Ectodermal cell (in vitro differentiated cells): ENCODE measurements at regions not wholly inside any gene's neighbourhood (a gene's known extent, or its start where the extent isn't known, plus 50 kb on each side); places are given as distances from the start of the nearest gene placed in this dataset.

Experiments
- H3K27ac ChIP-seq: 2 replicates; pipeline ENCODE4 v1.7.0; 2013; ENCODE audit warnings: mild to moderate bottlenecking, low read depth, low read length; ENCODE audit not compliant: insufficient read depth, poor library complexity, severe bottlenecking
- H3K27me3 ChIP-seq: 2 replicates; pipeline ENCODE4 v1.7.0; 2013; ENCODE audit warnings: mild to moderate bottlenecking, low read length; ENCODE audit not compliant: insufficient read depth, control insufficient read depth, poor library complexity, severe bottlenecking
- H3K36me3 ChIP-seq: one replicate; pipeline ENCODE4 v1.7.0; 2013; ENCODE audit warnings: low read length; ENCODE audit not compliant: control insufficient read depth, insufficient read depth
- H3K4me1 ChIP-seq: one replicate; pipeline ENCODE4 v1.7.0; 2013; ENCODE audit warnings: low read length; ENCODE audit not compliant: control insufficient read depth, insufficient read depth
- H3K4me3 ChIP-seq: 2 replicates; pipeline ENCODE4 v1.7.0; 2013; ENCODE audit warnings: low read depth, low read length, control low read depth; ENCODE audit not compliant: insufficient read depth
- H3K9me3 ChIP-seq: 2 replicates; pipeline ENCODE4 v1.7.0; 2013; ENCODE audit warnings: mild to moderate bottlenecking, low read length, moderate library complexity; ENCODE audit not compliant: control insufficient read depth
- WGBS, 2 experiments: methylation state at CpG; one replicate each; pipeline ENCODE4 v1.1.7; 2013; ENCODE audit warnings: missing lambda C conversion rate in 2 of 2; 5-methylcytosine and 5-hydroxymethylcytosine counted together

DNA sequence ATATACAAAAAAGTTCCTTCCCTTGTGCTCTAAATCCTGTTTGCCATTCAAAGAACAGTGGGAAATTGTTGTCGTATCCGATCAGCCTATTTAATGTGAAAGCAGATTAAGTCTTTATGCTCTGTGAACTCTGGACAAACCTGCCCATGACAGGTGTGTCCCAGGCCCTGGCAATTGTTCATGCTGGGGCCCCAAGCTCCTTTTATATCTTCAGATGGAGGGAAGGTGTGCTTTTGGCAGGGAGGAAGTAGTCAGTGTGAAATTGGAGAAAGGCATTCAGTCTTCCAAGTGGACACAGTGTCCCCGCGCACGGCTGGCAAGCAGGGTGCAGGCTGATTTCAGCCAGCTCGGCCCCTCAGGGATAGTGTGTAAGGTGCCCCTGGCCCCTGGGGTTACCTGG is 135.1 kb upstream of the F3 start:
- Histone ChIP-seq H3K27ac (no peak overlapping the region), H3K27me3 (no peaks in the 10 kb centered on the region)
- 85% methylated on average over 6 of the region's 6 CpGs for WGBS, 2 experiments

DNA sequence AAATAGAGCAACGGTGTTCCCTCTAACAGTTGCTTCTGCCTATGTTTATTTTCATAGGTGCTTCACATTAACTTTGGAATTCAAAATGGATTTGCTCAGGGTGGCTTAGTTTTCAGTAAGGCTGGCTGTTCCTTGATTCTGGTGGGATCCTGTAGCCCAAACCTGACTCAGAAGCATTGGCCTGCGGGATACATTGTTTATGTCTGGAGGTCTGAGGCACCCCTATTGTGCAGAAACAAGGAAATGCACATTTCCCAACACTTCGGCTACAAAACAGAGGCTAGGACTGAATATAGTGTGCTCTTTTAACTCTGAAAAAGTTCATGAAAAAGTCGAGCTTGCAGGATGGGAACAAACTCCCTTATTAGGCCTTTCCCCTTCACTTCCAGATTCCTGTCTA is 133.8 kb upstream of the F3 start:
- H3K27ac ChIP-seq, result no peak overlapping the region
- H3K36me3 ChIP-seq, result no peaks in the 10 kb centered on the region
- H3K4me3 ChIP-seq, result no peak overlapping the region
- no peaks in the 10 kb centered on the region for H3K27me3 ChIP-seq
- 88 to 90% methylated on average over 4 of the region's 4 CpGs for WGBS, 2 experiments
- H3K9me3 ChIP-seq, result no peaks in the 10 kb centered on the region
- peaks cover 3% of the 10 kb centered on the region for H3K4me1 ChIP-seq

More for the DNA sequence above, 135.1 kb upstream of the F3 start:
- Histone ChIP-seq H3K4me3 (no peak overlapping the region), H3K36me3 (no peaks in the 10 kb centered on the region), H3K4me1 (peaks cover 3% of the 10 kb centered on the region), H3K9me3 (no peaks in the 10 kb centered on the region)

DNA sequence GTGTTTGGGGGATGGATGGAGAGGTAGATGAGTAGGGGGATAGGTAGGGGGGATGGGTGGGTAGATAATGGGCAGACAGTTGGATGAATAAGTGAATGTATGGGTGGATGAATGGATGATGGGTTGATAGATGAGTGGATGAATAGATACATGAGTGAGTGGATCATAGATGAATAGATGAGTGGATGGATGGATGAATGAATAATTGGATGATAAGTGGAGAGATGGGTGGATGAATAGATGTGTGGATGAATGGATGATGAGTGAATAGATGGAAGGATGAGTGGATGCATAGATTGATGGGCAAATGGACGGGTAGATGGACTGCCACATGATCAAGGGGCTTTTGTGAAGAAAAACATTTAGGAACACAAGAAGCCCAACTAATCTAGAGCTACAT is 133.3 kb upstream of the F3 start:
- H3K27me3 ChIP-seq, result no peaks in the 10 kb centered on the region
- no peak overlapping the region for H3K27ac ChIP-seq
- 93 to 96% methylated on average over 1 of the region's 1 CpG for WGBS, 2 experiments

DNA sequence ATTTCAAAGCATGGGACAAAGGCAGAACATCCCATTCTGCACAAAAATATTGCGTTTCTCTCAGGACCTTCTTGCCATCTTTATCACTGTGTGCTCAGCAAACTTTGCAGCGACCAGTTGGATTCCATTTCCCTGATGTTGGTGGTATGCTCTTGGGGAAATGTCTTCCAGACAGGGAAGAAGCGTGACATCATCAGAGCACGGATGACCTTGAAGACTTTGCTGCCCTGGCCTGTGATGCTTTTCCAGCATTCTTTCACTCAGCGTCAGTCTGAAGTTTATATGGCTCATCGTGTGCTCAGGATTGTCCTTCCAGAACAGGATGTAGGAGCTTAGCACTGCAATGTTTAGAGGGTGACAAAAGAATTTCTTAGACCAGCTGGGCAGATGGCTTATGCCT is 131.4 kb upstream of the F3 start:
- Histone ChIP-seq H3K4me3 (no peak overlapping the region), H3K27ac (no peak overlapping the region), H3K27me3 (no peaks in the 10 kb centered on the region), H3K4me1 (peaks cover 3% of the 10 kb centered on the region), H3K36me3 (no peaks in the 10 kb centered on the region), H3K9me3 (no peaks in the 10 kb centered on the region)
- WGBS, 2 experiments, result 95 to 98% methylated on average over 6 of the region's 6 CpGs

More for the DNA sequence above, 133.3 kb upstream of the F3 start:
- H3K36me3 ChIP-seq, result no peaks in the 10 kb centered on the region
- H3K9me3 ChIP-seq, result no peaks in the 10 kb centered on the region
- H3K4me1 ChIP-seq, result peaks cover 3% of the 10 kb centered on the region
- no peak overlapping the region for H3K4me3 ChIP-seq

GRCh38 chr1:94672001-94672400 is 130.4 kb upstream of the F3 start:
- Histone ChIP-seq H3K4me3 (no peak overlapping the region), H3K9me3 (no peaks in the 10 kb centered on the region), H3K27ac (no peak overlapping the region), H3K4me1 (peaks cover 3% of the 10 kb centered on the region), H3K36me3 (no peaks in the 10 kb centered on the region), H3K27me3 (no peaks in the 10 kb centered on the region)
- WGBS, 2 experiments, result 90 to 94% methylated on average over 2 of the region's 2 CpGs

DNA sequence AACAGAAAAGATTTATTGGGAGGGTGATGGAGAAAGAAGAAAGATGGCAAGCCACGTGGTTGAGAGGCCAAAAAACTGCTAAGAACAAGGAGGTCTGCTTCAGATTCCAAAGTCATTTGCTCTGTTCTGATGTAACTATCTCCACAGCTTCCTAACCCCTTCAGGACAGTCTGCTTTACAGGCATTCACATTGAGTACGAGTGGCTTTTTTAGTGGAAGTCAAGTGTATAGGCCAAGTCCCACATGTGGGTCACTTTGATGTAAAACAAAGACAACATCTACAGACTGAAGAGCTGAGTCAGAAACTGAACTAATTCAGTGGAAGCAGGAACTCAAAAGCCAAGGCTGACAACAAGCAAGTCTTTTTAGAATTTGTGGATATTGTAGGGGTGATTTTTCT is 128.7 kb upstream of the F3 start:
- Histone ChIP-seq H3K4me1 (no peaks in the 10 kb centered on the region), H3K27me3 (no peaks in the 10 kb centered on the region), H3K27ac (no peak overlapping the region), H3K9me3 (no peaks in the 10 kb centered on the region), H3K4me3 (no peak overlapping the region), H3K36me3 (no peaks in the 10 kb centered on the region)
- WGBS, 2 experiments, result 89 to 90% methylated on average over 2 of the region's 2 CpGs

DNA sequence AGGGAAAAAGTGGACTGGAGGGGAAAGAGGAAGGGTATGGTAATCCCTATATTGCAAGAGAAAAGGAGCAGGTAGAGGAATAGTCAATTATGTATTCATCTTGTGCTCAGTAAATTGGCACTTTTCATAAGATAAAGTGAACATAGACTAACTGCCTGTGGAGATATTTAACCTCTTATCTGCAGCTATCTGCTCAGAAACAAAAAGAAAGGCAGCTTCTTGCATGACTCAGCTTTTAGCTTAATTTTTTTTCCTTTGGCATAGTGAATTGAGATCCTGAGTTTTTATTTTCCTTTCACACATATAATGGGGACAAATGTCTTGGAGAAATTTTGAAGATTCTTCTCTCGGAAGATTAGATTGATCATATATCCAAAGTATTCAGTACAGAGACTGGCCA is 127.6 kb upstream of the F3 start:
- no peak overlapping the region for H3K4me3 ChIP-seq
- no peaks in the 10 kb centered on the region for H3K9me3 ChIP-seq
- 93 to 100% methylated on average over 1 of the region's 1 CpG for WGBS, 2 experiments
- no peaks in the 10 kb centered on the region for H3K4me1 ChIP-seq
- H3K27ac ChIP-seq, result no peak overlapping the region
- no peaks in the 10 kb centered on the region for H3K36me3 ChIP-seq
- H3K27me3 ChIP-seq, result no peaks in the 10 kb centered on the region

- H3K36me3 ChIP-seq, result no peaks in the 10 kb centered on the region
- 80 to 83% methylated on average over 3 of the region's 3 CpGs for WGBS, 2 experiments
- H3K27ac ChIP-seq, result no peak overlapping the region
- no peak overlapping the region for H3K4me3 ChIP-seq
- H3K9me3 ChIP-seq, result no peaks in the 10 kb centered on the region
- no peaks in the 10 kb centered on the region for H3K4me1 ChIP-seq
- H3K27me3 ChIP-seq, result no peaks in the 10 kb centered on the region
Measured at GRCh38 chr1:94668528-94668927, 127.0 kb upstream of the F3 start.

- no peaks in the 10 kb centered on the region for H3K27me3 ChIP-seq
- no peaks in the 10 kb centered on the region for H3K36me3 ChIP-seq
- no peak overlapping the region for H3K4me3 ChIP-seq
- no peaks in the 10 kb centered on the region for H3K9me3 ChIP-seq
- 86% methylated on average over 7 of the region's 7 CpGs for WGBS, 2 experiments
- no peak overlapping the region for H3K27ac ChIP-seq
- H3K4me1 ChIP-seq, result peaks cover 2% of the 10 kb centered on the region
Measured at GRCh38 chr1:94667818-94668217, 126.3 kb upstream of the F3 start.

- H3K27ac ChIP-seq, result no peak overlapping the region
- no peaks in the 10 kb centered on the region for H3K36me3 ChIP-seq
- H3K9me3 ChIP-seq, result no peaks in the 10 kb centered on the region
- no peaks in the 10 kb centered on the region for H3K27me3 ChIP-seq
- H3K4me1 ChIP-seq, result peaks cover 12% of the 10 kb centered on the region
- no peak overlapping the region for H3K4me3 ChIP-seq
- 48 to 50% methylated on average over 1 of the region's 1 CpG for WGBS, 2 experiments
Measured at GRCh38 chr1:94666797-94667196, 125.2 kb upstream of the F3 start.

DNA sequence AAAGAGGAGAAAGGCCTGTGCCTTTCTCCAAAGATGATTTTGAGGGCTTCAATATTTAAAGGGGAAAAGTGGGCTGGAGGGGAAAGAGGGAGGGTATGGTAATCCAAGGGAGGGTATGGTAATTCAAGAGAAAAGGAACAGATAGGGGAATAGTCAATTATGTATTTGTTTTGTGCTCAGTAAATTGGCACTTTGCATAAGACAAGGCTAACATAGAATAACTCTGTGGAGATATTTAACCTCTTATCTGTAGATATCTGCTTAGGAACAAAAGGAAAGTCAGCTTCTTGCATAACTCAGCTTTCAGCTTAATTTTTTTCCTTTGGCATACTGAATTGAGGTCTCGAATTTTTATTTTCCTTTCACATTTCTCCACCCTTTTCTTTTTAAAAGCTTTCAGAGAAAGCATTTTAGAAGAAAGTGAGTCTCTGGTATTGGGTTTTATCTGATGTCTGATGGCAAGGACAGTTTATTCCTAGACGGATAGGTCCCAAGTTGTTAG is 119.9 kb upstream of the F3 start:
- H3K27me3 ChIP-seq, result no peaks in the 10 kb centered on the region
- 41 to 67% methylated on average over 2 of the region's 2 CpGs for WGBS, 2 experiments
- H3K36me3 ChIP-seq, result no peaks in the 10 kb centered on the region
- H3K9me3 ChIP-seq, result no peaks in the 10 kb centered on the region
- no peak overlapping the region for H3K4me3 ChIP-seq
- H3K4me1 ChIP-seq, result peaks cover 28% of the 10 kb centered on the region
- peak overlapping the region; percentile 30 for H3K27ac ChIP-seq
